Colonic mucosa (tissue), 4 donors: ENCODE measurements at regions not wholly inside any gene's neighbourhood (a gene's known extent, or its start where the extent isn't known, plus 50 kb on each side); places are given as distances from the start of the nearest gene placed in this dataset.

Experiments
- DNase-seq: peaks from one replicate; pipeline ENCODE4 v3.0.0-alpha.2; 2020
- H3K27ac ChIP-seq: fragments of 200-600 bp; one replicate; pipeline ENCODE4 v1.8.0; 2021
- H3K27me3 ChIP-seq: fragments of 200-600 bp; one replicate; pipeline ENCODE4 v1.8.0; 2021
- H3K36me3 ChIP-seq: fragments of 200-600 bp; one replicate; pipeline ENCODE4 v1.8.0; 2021
- H3K4me1 ChIP-seq: fragments of 200-600 bp; one replicate; pipeline ENCODE4 v1.8.0; 2021; ENCODE audit warnings: mild to moderate bottlenecking
- H3K4me3 ChIP-seq: fragments of 200-600 bp; one replicate; pipeline ENCODE4 v1.8.0; 2021
- H3K9ac ChIP-seq, 2 donors: one replicate each; pipeline ENCODE4 v1.7.0; 2013; ENCODE audit warnings: control low read depth in 2 of 2, low read depth in 2 of 2, low read length in 2 of 2
- H3K9me3 ChIP-seq: fragments of 200-600 bp; one replicate; pipeline ENCODE4 v1.8.0; 2021
- intact Hi-C: fragments of 100-400 bp; cut with DNase I; formaldehyde crosslinking; loops from one replicate; pipeline ENCODE4 v1.14.1; 2022
- TF ChIP-seq, protein P1 (sequence below): fragments of 200-600 bp; IDR thresholded peaks from one replicate; pipeline ENCODE4 v1.8.0; 2022; ENCODE audit warnings: antibody characterized with exemption, mild to moderate bottlenecking
- donor health status: healthy.
- donor health status: DM: no; HTN: no; CAD: no.
- donor health status: DM: no; HTN: no; CAD: no.

DNA sequence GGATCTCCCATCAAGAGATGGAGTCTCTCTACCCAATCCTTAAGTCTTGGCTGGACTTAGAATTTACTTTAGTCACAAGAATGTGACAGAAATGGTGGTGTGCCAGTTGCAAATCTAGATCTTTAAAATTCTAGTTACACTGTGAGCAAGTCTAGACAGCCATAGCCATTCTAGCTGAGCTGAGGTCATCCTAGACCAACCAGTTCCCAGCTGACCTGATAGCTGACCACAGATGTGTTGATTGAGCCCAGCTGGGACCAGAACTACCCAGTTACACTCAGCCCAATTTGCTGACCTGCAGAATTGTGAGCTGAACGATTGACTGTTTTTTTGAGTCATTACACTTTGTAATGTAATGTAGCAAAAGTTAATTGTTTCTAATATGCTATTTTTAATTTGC is 251.8 kb downstream of the ADGRL2 start:
- Histone ChIP-seq H3K27ac (no peak overlapping the region), H3K9ac (no peak overlapping the region), H3K27me3 (no peaks in the 10 kb centered on the region), H3K9me3 (no peaks in the 10 kb centered on the region), H3K36me3 (no peaks in the 10 kb centered on the region), H3K4me1 (no peaks in the 10 kb centered on the region), H3K4me3 (no peak overlapping the region)
- no peak for DNase-seq
- TF ChIP-seq, protein P1, sequence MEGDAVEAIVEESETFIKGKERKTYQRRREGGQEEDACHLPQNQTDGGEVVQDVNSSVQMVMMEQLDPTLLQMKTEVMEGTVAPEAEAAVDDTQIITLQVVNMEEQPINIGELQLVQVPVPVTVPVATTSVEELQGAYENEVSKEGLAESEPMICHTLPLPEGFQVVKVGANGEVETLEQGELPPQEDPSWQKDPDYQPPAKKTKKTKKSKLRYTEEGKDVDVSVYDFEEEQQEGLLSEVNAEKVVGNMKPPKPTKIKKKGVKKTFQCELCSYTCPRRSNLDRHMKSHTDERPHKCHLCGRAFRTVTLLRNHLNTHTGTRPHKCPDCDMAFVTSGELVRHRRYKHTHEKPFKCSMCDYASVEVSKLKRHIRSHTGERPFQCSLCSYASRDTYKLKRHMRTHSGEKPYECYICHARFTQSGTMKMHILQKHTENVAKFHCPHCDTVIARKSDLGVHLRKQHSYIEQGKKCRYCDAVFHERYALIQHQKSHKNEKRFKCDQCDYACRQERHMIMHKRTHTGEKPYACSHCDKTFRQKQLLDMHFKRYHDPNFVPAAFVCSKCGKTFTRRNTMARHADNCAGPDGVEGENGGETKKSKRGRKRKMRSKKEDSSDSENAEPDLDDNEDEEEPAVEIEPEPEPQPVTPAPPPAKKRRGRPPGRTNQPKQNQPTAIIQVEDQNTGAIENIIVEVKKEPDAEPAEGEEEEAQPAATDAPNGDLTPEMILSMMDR, result no peak
- intact Hi-C loops, result no loop called here

DNA sequence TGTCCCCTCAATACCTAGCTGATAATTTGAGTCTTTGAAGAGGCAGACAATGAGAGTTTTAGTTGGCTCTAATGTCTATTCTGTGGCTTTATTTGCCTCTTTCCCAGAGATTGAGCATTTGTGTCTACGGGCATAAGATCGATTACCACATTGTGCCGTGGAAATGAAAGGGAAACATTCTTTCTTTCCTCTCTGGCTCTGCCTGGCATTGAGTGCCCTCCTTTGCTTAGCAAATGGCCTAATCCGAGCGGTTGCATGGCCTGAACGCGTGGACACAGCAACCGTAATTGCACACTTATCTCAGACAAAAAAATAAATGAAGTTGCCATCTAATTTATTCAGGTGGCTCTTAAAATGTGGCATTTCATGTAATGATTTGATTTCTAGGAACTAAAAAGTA is 247.9 kb downstream of the ADGRL2 start:
- no peak overlapping the region for H3K9ac ChIP-seq
- DNase-seq, result no peak
- no peaks in the 10 kb centered on the region for H3K36me3 ChIP-seq
- H3K9me3 ChIP-seq, result no peaks in the 10 kb centered on the region
- intact Hi-C loops, result no loop called here
- H3K27ac ChIP-seq, result no peak overlapping the region
- no peak overlapping the region for H3K4me3 ChIP-seq
- TF ChIP-seq, protein P1, result no peak
- H3K27me3 ChIP-seq, result no peaks in the 10 kb centered on the region
- no peaks in the 10 kb centered on the region for H3K4me1 ChIP-seq

DNA sequence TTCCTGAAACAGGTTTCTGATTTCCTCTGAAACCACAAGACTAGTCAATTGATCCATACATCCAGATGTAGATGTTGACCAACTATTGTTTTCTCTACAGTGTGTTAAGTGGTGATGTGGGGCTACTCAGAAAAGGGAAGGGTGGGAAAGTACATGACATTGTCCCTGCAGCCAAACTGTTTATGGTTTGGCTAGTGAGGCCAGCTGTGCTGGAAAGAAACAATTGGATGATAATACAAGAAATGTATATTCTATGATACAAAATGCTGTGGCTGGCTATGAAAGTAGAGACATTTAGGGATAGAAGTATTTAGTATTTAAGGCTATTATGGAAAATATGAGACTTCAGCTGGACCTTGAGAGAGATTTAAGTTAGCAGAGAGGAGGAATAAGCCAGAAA is 244.5 kb downstream of the ADGRL2 start:
- intact Hi-C loops, result no loop called here

DNA sequence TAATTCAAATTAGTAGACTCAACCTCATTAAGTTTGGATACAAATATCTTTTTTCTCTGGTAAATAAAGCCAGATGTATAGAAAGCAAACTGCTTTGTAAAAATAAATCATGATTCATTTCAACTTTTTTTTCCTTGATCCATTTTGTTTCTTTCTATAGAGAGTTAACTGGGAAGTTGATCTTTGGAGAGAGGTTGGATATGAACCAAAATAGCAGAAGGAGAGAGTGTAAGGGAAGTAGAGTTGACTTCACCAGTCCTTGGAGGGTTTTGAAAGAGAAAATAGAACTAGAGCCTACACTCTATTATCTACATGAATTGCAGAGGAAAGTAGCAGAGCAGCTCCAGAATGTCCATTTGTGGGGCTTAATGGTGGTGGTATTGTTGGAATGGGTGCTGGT is 243.8 kb downstream of the ADGRL2 start:
- Histone ChIP-seq H3K4me1 (no peaks in the 10 kb centered on the region), H3K9me3 (no peaks in the 10 kb centered on the region), H3K9ac (no peak overlapping the region), H3K4me3 (no peak overlapping the region), H3K27ac (no peak overlapping the region), H3K27me3 (no peaks in the 10 kb centered on the region), H3K36me3 (no peaks in the 10 kb centered on the region)
- no peak for DNase-seq
- TF ChIP-seq, protein P1, result no peak
- intact Hi-C loops, result no loop called here

More for the DNA sequence above, 244.5 kb downstream of the ADGRL2 start:
- Histone ChIP-seq H3K4me1 (no peaks in the 10 kb centered on the region), H3K4me3 (no peak overlapping the region), H3K9ac (no peak overlapping the region), H3K27me3 (no peaks in the 10 kb centered on the region), H3K9me3 (no peaks in the 10 kb centered on the region), H3K36me3 (no peaks in the 10 kb centered on the region), H3K27ac (no peak overlapping the region)
- no peak for DNase-seq
- TF ChIP-seq, protein P1, result no peak

DNA sequence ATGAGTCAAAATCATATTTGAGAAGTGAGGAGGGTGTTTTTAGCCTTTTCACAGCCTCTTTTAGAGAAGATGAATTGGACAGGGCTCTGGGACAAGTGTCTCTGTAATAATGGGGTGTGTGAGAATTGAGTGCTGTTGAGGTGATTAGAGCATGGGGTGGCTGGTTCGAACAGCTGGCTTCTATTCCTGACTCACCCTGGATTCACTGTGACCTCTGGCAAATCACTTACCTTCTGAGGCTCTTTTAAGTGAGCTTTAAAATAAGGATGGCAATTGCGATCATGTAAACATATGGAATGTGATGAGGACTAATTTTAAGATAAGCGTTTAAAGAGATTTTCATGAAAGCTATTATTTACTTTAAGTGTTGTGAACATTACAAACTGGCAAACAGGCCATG is 243.4 kb downstream of the ADGRL2 start:
- H3K4me3 ChIP-seq, result no peak overlapping the region
- H3K9ac ChIP-seq, result no peak overlapping the region
- no peaks in the 10 kb centered on the region for H3K4me1 ChIP-seq
- TF ChIP-seq, protein P1, result no peak
- H3K27me3 ChIP-seq, result no peaks in the 10 kb centered on the region
- no peak for DNase-seq
- no peaks in the 10 kb centered on the region for H3K36me3 ChIP-seq
- no peak overlapping the region for H3K27ac ChIP-seq
- H3K9me3 ChIP-seq, result no peaks in the 10 kb centered on the region
- intact Hi-C loops, result no loop called here
